Right atrium auricular region (tissue), 2 donors: ENCODE measurements at regions not wholly inside any gene's neighbourhood (a gene's known extent, or its start where the extent isn't known, plus 50 kb on each side); places are given as distances from the start of the nearest gene placed in this dataset.

Experiments used
- DNase-seq: peaks from one replicate; pipeline ENCODE4 v3.0.0-alpha.2; 2019; ENCODE audit warnings: low spot score
- H3K27ac ChIP-seq, 2 donors: fragments of 200-600 bp; sonication (generic); 1 replicate in 1 of 2; 2 replicates in 1 of 2; pipeline ENCODE4 v1.5.1; 2016 to 2019
- H3K27me3 ChIP-seq, 2 donors: fragments of 200-600 bp; sonication (generic); one replicate each; pipeline versions ENCODE4 v1.5.1 to v1.6.0; 2017 to 2019
- H3K36me3 ChIP-seq: fragments of 200-600 bp; sonication (generic); one replicate; pipeline ENCODE4 v1.5.1; 2016
- H3K4me1 ChIP-seq, 2 donors: fragments of 200-600 bp; sonication (generic); one replicate each; pipeline versions ENCODE4 v1.5.1 to v1.6.0; 2017 to 2019
- H3K4me3 ChIP-seq, 2 donors: fragments of 200-600 bp; sonication (generic); 1 replicate in 1 of 2; 2 replicates in 1 of 2; pipeline ENCODE4 v1.5.1; 2017 to 2019; ENCODE audit warnings: mild to moderate bottlenecking in 1 of 2, moderate library complexity in 1 of 2
- H3K9me3 ChIP-seq, 2 donors: fragments of 200-600 bp; sonication (generic); one replicate each; pipeline ENCODE4 v1.5.1; 2019
- TF ChIP-seq, protein P1 (sequence below), 2 donors: fragments of 200-600 bp; sonication (generic); IDR thresholded peaks; one replicate each; pipeline ENCODE4 v1.5.1; 2019; ENCODE audit warnings: antibody characterized with exemption in 2 of 2

DNA sequence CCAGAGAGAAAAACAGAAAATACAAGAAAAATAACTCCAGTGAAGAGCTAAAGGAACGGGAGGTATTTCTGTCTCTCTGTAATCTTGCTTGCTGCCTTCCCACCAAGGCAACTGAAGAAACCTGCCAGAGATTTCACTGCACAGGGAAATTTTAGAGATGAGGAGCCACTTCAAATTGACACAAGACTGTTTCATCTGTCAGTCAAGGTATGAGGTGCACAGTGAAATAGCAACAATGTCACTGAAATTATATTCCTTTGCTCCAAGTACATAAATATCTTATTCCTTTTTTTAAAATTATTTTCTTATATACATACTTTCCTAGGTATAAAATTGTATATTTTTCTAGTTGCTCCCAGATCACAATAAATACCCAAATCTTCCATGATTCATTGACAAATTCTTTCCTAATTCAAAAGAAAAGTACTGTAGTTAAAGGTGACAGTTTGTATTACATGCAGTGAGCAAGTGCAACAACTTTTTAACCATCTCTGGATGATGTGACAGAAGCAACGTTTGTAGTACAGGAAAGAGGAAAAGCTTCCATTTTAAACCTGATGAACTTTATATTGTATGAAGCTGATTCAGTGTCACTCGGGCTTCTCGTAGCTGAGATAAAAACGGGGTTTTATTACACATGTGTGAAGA, 563.4 kb downstream of the TUSC7 start:
- no peaks in the 10 kb centered on the region for H3K36me3 ChIP-seq
- no peak overlapping the region for H3K27ac ChIP-seq
- H3K27me3 ChIP-seq: no peaks in the 10 kb centered on the region
- TF ChIP-seq, protein P1, sequence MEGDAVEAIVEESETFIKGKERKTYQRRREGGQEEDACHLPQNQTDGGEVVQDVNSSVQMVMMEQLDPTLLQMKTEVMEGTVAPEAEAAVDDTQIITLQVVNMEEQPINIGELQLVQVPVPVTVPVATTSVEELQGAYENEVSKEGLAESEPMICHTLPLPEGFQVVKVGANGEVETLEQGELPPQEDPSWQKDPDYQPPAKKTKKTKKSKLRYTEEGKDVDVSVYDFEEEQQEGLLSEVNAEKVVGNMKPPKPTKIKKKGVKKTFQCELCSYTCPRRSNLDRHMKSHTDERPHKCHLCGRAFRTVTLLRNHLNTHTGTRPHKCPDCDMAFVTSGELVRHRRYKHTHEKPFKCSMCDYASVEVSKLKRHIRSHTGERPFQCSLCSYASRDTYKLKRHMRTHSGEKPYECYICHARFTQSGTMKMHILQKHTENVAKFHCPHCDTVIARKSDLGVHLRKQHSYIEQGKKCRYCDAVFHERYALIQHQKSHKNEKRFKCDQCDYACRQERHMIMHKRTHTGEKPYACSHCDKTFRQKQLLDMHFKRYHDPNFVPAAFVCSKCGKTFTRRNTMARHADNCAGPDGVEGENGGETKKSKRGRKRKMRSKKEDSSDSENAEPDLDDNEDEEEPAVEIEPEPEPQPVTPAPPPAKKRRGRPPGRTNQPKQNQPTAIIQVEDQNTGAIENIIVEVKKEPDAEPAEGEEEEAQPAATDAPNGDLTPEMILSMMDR (IDR thresholded peaks at IDR 0.05): no peak
- no peaks in the 10 kb centered on the region for H3K9me3 ChIP-seq
- H3K4me1 ChIP-seq: no peaks in the 10 kb centered on the region
- DNase-seq: no peak
- no peak overlapping the region for H3K4me3 ChIP-seq

DNA sequence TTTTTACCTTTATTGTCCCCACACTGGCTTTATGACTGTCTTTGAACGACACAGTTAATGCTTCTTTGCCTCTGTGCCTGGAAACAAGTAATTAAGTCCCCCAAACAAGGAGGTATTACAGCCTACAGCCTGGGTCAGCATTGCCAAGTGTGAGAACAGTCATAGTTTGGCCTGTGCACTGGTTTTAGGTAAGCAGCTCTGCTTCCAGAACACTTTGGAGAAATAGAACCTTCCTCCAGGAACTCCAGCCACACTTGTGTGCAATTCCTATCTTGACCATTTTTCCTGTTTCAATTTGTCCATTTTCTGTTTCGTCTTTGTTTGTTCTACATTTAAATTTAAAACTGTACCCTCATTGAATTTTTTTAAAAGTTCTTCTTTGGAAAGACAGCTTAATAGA, 568.2 kb downstream of the TUSC7 start:
- Histone ChIP-seq H3K4me3 (no peak overlapping the region), H3K9me3 (no peaks in the 10 kb centered on the region), H3K27ac (no peak overlapping the region), H3K36me3 (no peaks in the 10 kb centered on the region), H3K4me1 (no peaks in the 10 kb centered on the region), H3K27me3 (no peaks in the 10 kb centered on the region)
- no peak for DNase-seq
- TF ChIP-seq, protein P1 (IDR thresholded peaks at IDR 0.05): no peak

DNA sequence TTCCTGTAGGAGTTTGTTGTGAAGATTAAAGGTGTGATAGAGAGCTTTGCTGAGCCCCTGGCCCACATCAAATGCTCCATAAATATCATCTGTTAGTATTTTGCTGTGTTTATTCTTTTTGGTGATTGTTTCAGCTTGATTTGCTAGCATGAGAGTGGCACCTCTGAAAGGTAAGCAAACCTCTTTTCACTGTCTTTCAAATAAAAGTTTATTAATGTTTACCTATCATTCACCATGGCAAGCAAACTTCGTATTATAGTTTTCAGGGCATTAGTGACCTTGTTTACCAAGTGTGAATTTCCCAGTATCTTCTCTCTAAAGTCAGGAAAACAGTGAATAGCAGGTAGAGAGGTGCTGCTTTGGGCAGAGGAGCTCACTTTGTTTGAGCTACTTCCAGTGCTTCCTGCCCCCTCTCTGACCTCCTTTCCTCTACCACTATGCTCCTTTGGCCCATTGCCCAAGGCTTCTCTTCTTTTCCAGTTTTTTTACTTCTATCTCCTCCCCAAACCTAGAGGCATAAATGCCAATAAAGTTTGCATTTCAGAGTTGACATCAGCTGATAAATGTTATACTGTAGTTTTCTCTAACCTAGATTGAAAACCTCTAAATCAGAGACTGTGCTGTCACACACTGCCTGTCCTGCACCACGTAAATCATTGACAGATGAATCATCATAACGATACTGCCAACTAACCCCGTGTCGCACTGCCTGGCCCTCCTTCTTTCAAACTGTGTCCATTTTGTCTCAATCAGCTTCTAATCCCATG, 569.0 kb downstream of the TUSC7 start:
- no peak for DNase-seq
- no peak overlapping the region for H3K27ac ChIP-seq
- no peaks in the 10 kb centered on the region for H3K27me3 ChIP-seq
- TF ChIP-seq, protein P1 (IDR thresholded peaks at IDR 0.05): no peak
- H3K4me1 ChIP-seq: no peaks in the 10 kb centered on the region
- no peaks in the 10 kb centered on the region for H3K9me3 ChIP-seq
- no peaks in the 10 kb centered on the region for H3K36me3 ChIP-seq
- no peak overlapping the region for H3K4me3 ChIP-seq

DNA sequence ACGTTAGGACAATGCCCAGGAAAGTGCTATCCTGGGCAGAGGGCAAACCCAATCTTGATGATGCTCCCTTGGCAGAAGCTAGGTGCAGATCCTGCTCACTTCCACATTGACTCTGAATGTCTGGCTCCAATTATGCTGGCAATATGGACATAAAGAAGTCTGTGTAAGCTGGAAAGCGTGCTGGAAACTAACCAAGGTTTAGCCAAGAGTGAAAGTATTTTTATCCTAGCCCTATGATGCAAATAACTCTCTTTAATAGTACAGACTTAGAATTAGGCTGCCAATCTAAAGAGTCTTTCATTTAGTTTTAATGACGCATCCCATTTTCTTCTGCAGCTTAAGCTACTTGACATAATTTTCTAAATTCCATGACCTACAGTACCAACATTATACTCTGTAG, 571.8 kb downstream of the TUSC7 start:
- no peak overlapping the region for H3K27ac ChIP-seq
- TF ChIP-seq, protein P1 (IDR thresholded peaks at IDR 0.05): no peak
- no peaks in the 10 kb centered on the region for H3K9me3 ChIP-seq
- no peaks in the 10 kb centered on the region for H3K36me3 ChIP-seq
- no peaks in the 10 kb centered on the region for H3K4me1 ChIP-seq
- no peak overlapping the region for H3K4me3 ChIP-seq
- no peaks in the 10 kb centered on the region for H3K27me3 ChIP-seq
- no peak for DNase-seq

DNA sequence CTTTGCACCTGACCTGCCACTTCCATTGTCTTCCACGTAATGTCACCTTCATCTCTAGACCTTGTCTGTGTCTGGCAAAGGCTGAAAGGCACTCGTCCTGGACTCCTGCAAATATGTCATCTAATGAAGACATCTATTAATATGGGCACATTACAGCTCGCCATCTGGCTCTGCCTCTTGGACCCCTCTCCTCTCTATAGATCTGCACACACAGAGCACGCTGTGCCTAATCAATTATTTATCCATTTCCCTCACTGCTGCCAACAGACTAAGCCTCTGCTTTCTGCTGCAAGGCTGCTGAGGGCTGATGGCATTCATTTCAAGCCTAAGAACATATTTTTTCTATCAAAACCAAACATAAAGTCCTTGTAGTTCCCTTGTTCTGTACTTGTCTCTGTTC, 573.0 kb downstream of the TUSC7 start:
- Histone ChIP-seq H3K4me1 (no peaks in the 10 kb centered on the region), H3K27ac (no peak overlapping the region), H3K27me3 (no peaks in the 10 kb centered on the region), H3K4me3 (no peak overlapping the region), H3K9me3 (no peaks in the 10 kb centered on the region), H3K36me3 (no peaks in the 10 kb centered on the region)
- no peak for DNase-seq
- TF ChIP-seq, protein P1 (IDR thresholded peaks at IDR 0.05): no peak
